HCT116 (cell line): ENCODE measurements at regions not wholly inside any gene's neighbourhood (a gene's known extent, or its start where the extent isn't known, plus 50 kb on each side); places are given as distances from the start of the nearest gene placed in this dataset.

Experiments
- EGR1 ChIP-seq: IDR thresholded peaks from 2 replicates; pipeline ENCODE4 v1.6.1; 2012; ENCODE audit warnings: low read depth
- EZH2 ChIP-seq: fragments of 200-600 bp; sonication (generic); IDR thresholded peaks from 2 replicates; pipeline ENCODE4 v1.6.1; 2017; ENCODE audit warnings: antibody characterized with exemption, mixed run types
- EZH2phosphoT487 ChIP-seq: fragments of 200-600 bp; IDR thresholded peaks from 2 replicates; pipeline ENCODE4 v1.6.1; 2018; ENCODE audit warnings: antibody characterized with exemption, borderline replicate concordance
- JUND ChIP-seq: IDR thresholded peaks from 2 replicates; pipeline ENCODE4 v1.6.1; 2012
- POLR2A ChIP-seq: IDR thresholded peaks from 2 replicates; pipeline ENCODE4 v1.7.0; 2011; ENCODE audit warnings: borderline replicate concordance; ENCODE audit not compliant: insufficient read depth, insufficient read length; ENCODE audit errors: extremely low read depth
- POLR2AphosphoS5 ChIP-seq: IDR thresholded peaks from 2 replicates; pipeline ENCODE4 v1.6.1; 2011; ENCODE audit warnings: mild to moderate bottlenecking, low read depth, low read length, moderate library complexity
- SIN3A ChIP-seq: IDR thresholded peaks from 2 replicates; pipeline ENCODE4 v1.6.1; 2012; ENCODE audit warnings: low read depth
- TF ChIP-seq, protein P1 (sequence below), 3 experiments: fragments of 200-600 bp in 1 of 3; sonication (generic) in 1 of 3; IDR thresholded peaks in 2 of 3; conservative IDR thresholded peaks in 1 of 3; 2 replicates each; pipeline ENCODE4 v1.5.1; 2012 to 2017; ENCODE audit warnings: low read depth in 2 of 3, low read length in 2 of 3, antibody characterized with exemption in 1 of 3, borderline replicate concordance in 1 of 3, control low read depth in 1 of 3, mild to moderate bottlenecking in 1 of 3, mixed read lengths in 1 of 3, mixed run types in 1 of 3, moderate library complexity in 1 of 3; ENCODE audit not compliant: insufficient read depth in 1 of 3
- TF ChIP-seq, protein P2 (sequence below): IDR thresholded peaks from 2 replicates; pipeline ENCODE4 v1.6.1; 2012
- TF ChIP-seq, protein P3 (sequence below): IDR thresholded peaks from 2 replicates; pipeline ENCODE4 v1.6.1; 2012; ENCODE audit warnings: low read depth

DNA sequence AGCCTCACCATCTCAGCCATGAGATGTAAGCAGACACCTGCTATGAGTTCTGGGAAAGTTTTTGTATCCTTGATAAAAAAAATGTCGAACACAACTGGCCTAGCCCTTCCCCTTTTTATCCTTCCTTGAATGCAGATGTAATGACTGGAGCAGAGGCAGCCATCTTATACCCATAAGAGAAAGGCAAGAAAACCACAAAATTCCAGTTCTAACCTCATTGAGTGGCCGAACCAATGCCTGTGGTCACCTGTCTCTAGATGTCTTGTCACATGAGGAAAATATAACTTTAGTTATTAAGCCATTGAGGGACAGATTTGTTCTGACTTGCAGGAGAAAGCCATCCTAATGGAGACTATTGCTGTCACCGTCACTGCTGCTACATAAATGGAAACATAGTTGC lies 80.4 kb upstream of the SLC6A6 start:
- TF ChIP-seq POLR2AphosphoS5 (no peak), POLR2A (no peak), EGR1 (no peak), SIN3A (no peak), JUND (no peak), EZH2phosphoT487 (no peak), EZH2 (no peak)
- TF ChIP-seq, protein P1, sequence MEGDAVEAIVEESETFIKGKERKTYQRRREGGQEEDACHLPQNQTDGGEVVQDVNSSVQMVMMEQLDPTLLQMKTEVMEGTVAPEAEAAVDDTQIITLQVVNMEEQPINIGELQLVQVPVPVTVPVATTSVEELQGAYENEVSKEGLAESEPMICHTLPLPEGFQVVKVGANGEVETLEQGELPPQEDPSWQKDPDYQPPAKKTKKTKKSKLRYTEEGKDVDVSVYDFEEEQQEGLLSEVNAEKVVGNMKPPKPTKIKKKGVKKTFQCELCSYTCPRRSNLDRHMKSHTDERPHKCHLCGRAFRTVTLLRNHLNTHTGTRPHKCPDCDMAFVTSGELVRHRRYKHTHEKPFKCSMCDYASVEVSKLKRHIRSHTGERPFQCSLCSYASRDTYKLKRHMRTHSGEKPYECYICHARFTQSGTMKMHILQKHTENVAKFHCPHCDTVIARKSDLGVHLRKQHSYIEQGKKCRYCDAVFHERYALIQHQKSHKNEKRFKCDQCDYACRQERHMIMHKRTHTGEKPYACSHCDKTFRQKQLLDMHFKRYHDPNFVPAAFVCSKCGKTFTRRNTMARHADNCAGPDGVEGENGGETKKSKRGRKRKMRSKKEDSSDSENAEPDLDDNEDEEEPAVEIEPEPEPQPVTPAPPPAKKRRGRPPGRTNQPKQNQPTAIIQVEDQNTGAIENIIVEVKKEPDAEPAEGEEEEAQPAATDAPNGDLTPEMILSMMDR (IDR thresholded peaks at IDR 0.05 in 2 of 3, conservative IDR thresholded peaks at IDR 0.05 in 1 of 3; ENCODE audit: borderline replicate concordance in 1 of 3, insufficient read depth in 1 of 3, low read depth in 2 of 3, low read length in 2 of 3): no peak
- TF ChIP-seq, protein P2, sequence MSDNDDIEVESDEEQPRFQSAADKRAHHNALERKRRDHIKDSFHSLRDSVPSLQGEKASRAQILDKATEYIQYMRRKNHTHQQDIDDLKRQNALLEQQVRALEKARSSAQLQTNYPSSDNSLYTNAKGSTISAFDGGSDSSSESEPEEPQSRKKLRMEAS: no peak
- TF ChIP-seq, protein P3, sequence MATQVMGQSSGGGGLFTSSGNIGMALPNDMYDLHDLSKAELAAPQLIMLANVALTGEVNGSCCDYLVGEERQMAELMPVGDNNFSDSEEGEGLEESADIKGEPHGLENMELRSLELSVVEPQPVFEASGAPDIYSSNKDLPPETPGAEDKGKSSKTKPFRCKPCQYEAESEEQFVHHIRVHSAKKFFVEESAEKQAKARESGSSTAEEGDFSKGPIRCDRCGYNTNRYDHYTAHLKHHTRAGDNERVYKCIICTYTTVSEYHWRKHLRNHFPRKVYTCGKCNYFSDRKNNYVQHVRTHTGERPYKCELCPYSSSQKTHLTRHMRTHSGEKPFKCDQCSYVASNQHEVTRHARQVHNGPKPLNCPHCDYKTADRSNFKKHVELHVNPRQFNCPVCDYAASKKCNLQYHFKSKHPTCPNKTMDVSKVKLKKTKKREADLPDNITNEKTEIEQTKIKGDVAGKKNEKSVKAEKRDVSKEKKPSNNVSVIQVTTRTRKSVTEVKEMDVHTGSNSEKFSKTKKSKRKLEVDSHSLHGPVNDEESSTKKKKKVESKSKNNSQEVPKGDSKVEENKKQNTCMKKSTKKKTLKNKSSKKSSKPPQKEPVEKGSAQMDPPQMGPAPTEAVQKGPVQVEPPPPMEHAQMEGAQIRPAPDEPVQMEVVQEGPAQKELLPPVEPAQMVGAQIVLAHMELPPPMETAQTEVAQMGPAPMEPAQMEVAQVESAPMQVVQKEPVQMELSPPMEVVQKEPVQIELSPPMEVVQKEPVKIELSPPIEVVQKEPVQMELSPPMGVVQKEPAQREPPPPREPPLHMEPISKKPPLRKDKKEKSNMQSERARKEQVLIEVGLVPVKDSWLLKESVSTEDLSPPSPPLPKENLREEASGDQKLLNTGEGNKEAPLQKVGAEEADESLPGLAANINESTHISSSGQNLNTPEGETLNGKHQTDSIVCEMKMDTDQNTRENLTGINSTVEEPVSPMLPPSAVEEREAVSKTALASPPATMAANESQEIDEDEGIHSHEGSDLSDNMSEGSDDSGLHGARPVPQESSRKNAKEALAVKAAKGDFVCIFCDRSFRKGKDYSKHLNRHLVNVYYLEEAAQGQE: no peak
